Loucy (cell line): ENCODE measurements at regions not wholly inside any gene's neighbourhood (a gene's known extent, or its start where the extent isn't known, plus 50 kb on each side); places are given as distances from the start of the nearest gene placed in this dataset.

ENCODE experiments used
- H2AFZ ChIP-seq: fragments of 200-600 bp; sonication (generic); 2 replicates; pipeline ENCODE4 v1.6.0; 2016; ENCODE audit warnings: antibody characterized with exemption, mild to moderate bottlenecking, low read length, moderate library complexity
- H3F3A ChIP-seq: fragments of 200-600 bp; 2 replicates; pipeline ENCODE4 v1.6.0; 2016; ENCODE audit warnings: antibody characterized with exemption, low read depth, mild to moderate bottlenecking
- H3K27me3 ChIP-seq: fragments of 200-600 bp; sonication (generic); 2 replicates; pipeline ENCODE4 v1.6.1; 2014; ENCODE audit warnings: low read length, mild to moderate bottlenecking; ENCODE audit not compliant: insufficient read depth, poor library complexity, severe bottlenecking
- H3K36me3 ChIP-seq: fragments of 200-600 bp; sonication (generic); 2 replicates; pipeline ENCODE4 v1.6.1; 2016; ENCODE audit warnings: low read length; ENCODE audit not compliant: insufficient read depth
- H3K4me1 ChIP-seq: fragments of 200-600 bp; sonication (generic); 2 replicates; pipeline ENCODE4 v1.5.1; 2014; ENCODE audit warnings: low read length, mild to moderate bottlenecking; ENCODE audit not compliant: insufficient read depth, poor library complexity, severe bottlenecking
- H3K4me2 ChIP-seq: fragments of 200-600 bp; sonication (generic); 2 replicates; pipeline ENCODE4 v1.6.0; 2014; ENCODE audit warnings: antibody characterized with exemption, low read length, low read depth, mild to moderate bottlenecking; ENCODE audit not compliant: poor library complexity, severe bottlenecking
- H3K4me3 ChIP-seq: fragments of 200-600 bp; sonication (generic); 2 replicates; pipeline ENCODE4 v1.5.1; 2014; ENCODE audit warnings: low read length, mild to moderate bottlenecking, mixed read lengths; ENCODE audit not compliant: poor library complexity, severe bottlenecking
- H3K79me2 ChIP-seq: fragments of 200-600 bp; sonication (generic); 2 replicates; pipeline ENCODE4 v1.6.1; 2014; ENCODE audit warnings: low read length; ENCODE audit not compliant: insufficient read depth
- H3K9ac ChIP-seq: fragments of 200-600 bp; sonication (generic); 2 replicates; pipeline ENCODE4 v1.6.0; 2014; ENCODE audit warnings: mild to moderate bottlenecking, low read depth, low read length, moderate library complexity; ENCODE audit not compliant: poor library complexity, severe bottlenecking
- H3K9me2 ChIP-seq: fragments of 200-600 bp; sonication (generic); replicated peaks from 2 replicates; pipeline ENCODE4 v1.6.1; 2016; ENCODE audit warnings: low read depth, low read length, mixed read lengths
- H3K9me3 ChIP-seq: fragments of 200-600 bp; sonication (generic); 2 replicates; pipeline ENCODE4 v1.6.1; 2014; ENCODE audit warnings: mild to moderate bottlenecking, antibody characterized with exemption, low read length, low read depth; ENCODE audit not compliant: insufficient read depth
- H4K20me1 ChIP-seq: fragments of 200-600 bp; sonication (generic); 2 replicates; pipeline ENCODE4 v1.6.0; 2014; ENCODE audit warnings: antibody characterized with exemption, low read length, mild to moderate bottlenecking; ENCODE audit not compliant: insufficient read depth, poor library complexity, severe bottlenecking
- CTCF ChIP-seq: fragments of 200-600 bp; sonication (generic); conservative IDR thresholded peaks from 2 replicates; pipeline ENCODE4 v1.5.1; 2014; ENCODE audit warnings: mild to moderate bottlenecking, antibody characterized with exemption, low read length
- EZH2phosphoT487 ChIP-seq: fragments of 200-600 bp; IDR thresholded peaks from 2 replicates; pipeline ENCODE4 v1.6.1; 2018; ENCODE audit warnings: antibody characterized with exemption, mild to moderate bottlenecking, moderate library complexity, borderline replicate concordance

- Histone ChIP-seq H3K4me1 (no peaks in the 10 kb centered on the region), H3K36me3 (no peaks in the 10 kb centered on the region), H3K9me2 (no peaks in the 10 kb centered on the region), H4K20me1 (no peaks in the 10 kb centered on the region), H3K9ac (no peak overlapping the region), H3F3A (no peaks in the 10 kb centered on the region), H3K79me2 (no peaks in the 10 kb centered on the region), H3K27me3 (no peaks in the 10 kb centered on the region), H3K4me3 (no peak overlapping the region), H3K9me3 (no peaks in the 10 kb centered on the region), H2AFZ (no peak overlapping the region), H3K4me2 (no peak overlapping the region)
- TF ChIP-seq EZH2phosphoT487: no peak
- no peak for TF ChIP-seq CTCF
Observed at GRCh38 chr10:10941127-10941730, 76.4 kb upstream of the CELF2 start.

GRCh38 chr10:10942441-10942840, 75.2 kb upstream of the CELF2 start:
- no peak overlapping the region for H3K9ac ChIP-seq
- no peaks in the 10 kb centered on the region for H3K79me2 ChIP-seq
- no peaks in the 10 kb centered on the region for H3F3A ChIP-seq
- H3K36me3 ChIP-seq: no peaks in the 10 kb centered on the region
- H3K4me1 ChIP-seq: no peaks in the 10 kb centered on the region
- H3K9me3 ChIP-seq: no peaks in the 10 kb centered on the region
- TF ChIP-seq EZH2phosphoT487 (no peak), CTCF (no peak)
- H3K4me3 ChIP-seq: no peak overlapping the region
- H2AFZ ChIP-seq: no peak overlapping the region
- no peak overlapping the region for H3K4me2 ChIP-seq
- no peaks in the 10 kb centered on the region for H3K27me3 ChIP-seq
- H3K9me2 ChIP-seq: no peaks in the 10 kb centered on the region
- no peaks in the 10 kb centered on the region for H4K20me1 ChIP-seq

GRCh38 chr10:10946081-10946480, 71.6 kb upstream of the CELF2 start:
- Histone ChIP-seq H2AFZ (no peak overlapping the region), H3K4me3 (no peak overlapping the region), H3K36me3 (no peaks in the 10 kb centered on the region), H3K4me1 (no peaks in the 10 kb centered on the region), H3K9ac (no peak overlapping the region), H4K20me1 (no peaks in the 10 kb centered on the region), H3K9me3 (no peaks in the 10 kb centered on the region), H3K27me3 (no peaks in the 10 kb centered on the region), H3F3A (no peaks in the 10 kb centered on the region), H3K79me2 (no peaks in the 10 kb centered on the region), H3K9me2 (no peaks in the 10 kb centered on the region), H3K4me2 (no peak overlapping the region)
- no peak for TF ChIP-seq EZH2phosphoT487
- TF ChIP-seq CTCF: no peak
